Heart right ventricle (tissue), 16 donors: ENCODE measurements at regions not wholly inside any gene's neighbourhood (a gene's known extent, or its start where the extent isn't known, plus 50 kb on each side); places are given as distances from the start of the nearest gene placed in this dataset.

Experiments used
- ATAC-seq, 8 donors: fragments of 200-7000 bp; cut with Tn5 transposase; one replicate each; pipeline ENCODE4 v1.9.1; 2020; ENCODE audit warnings: mild to moderate bottlenecking in 8 of 8, moderate library complexity in 8 of 8, moderate number of reproducible peaks in 1 of 8
- DNase-seq, 2 donors: peaks; one replicate each; pipeline ENCODE4 v3.0.0-alpha.2; 2020
- H3K27ac ChIP-seq, 10 donors: fragments of 200-600 bp; sonication (generic) in 2 of 10; one replicate each; pipeline versions ENCODE4 v1.5.0 to v1.8.0; 2020 to 2022; ENCODE audit warnings: mild to moderate bottlenecking in 3 of 10
- H3K27me3 ChIP-seq, 7 donors: fragments of 200-600 bp; one replicate each; pipeline ENCODE4 v1.8.0; 2021 to 2022; ENCODE audit warnings: mild to moderate bottlenecking in 2 of 7
- H3K36me3 ChIP-seq, 9 donors: fragments of 200-600 bp; sonication (generic) in 1 of 9; one replicate each; pipeline versions ENCODE4 v1.5.0 to v1.8.0; 2020 to 2022; ENCODE audit warnings: mild to moderate bottlenecking in 2 of 9
- H3K4me1 ChIP-seq, 9 donors: fragments of 200-600 bp; sonication (generic) in 1 of 9; one replicate each; pipeline versions ENCODE4 v1.5.0 to v1.8.0; 2020 to 2022; ENCODE audit warnings: mild to moderate bottlenecking in 4 of 9
- H3K4me3 ChIP-seq, 10 donors: fragments of 200-600 bp; sonication (generic) in 2 of 10; one replicate each; pipeline versions ENCODE4 v1.5.0 to v1.8.0; 2020 to 2022; ENCODE audit warnings: mild to moderate bottlenecking in 7 of 10, moderate library complexity in 2 of 10
- H3K9me3 ChIP-seq, 11 donors: fragments of 200-600 bp in 10 of 11; sonication (generic) in 2 of 11; one replicate each; pipeline versions ENCODE4 v1.5.0 to v1.8.0; 2013 to 2022; ENCODE audit warnings: mild to moderate bottlenecking in 2 of 11, control low read depth in 1 of 11, moderate library complexity in 1 of 11
- CTCF ChIP-seq, 9 donors: fragments of 200-600 bp; sonication (generic) in 2 of 9; IDR thresholded peaks; one replicate each; pipeline versions ENCODE4 v1.5.0 to v1.8.0; 2021 to 2022; ENCODE audit warnings: antibody characterized with exemption in 9 of 9, mild to moderate bottlenecking in 5 of 9, moderate library complexity in 1 of 9
- WGBS, 2 donors: extraction: QIAGEN DNeasy Blood & Tissue Kit; methylation state at CpG; one replicate each; pipeline ENCODE4 v1.1.7; 2013; ENCODE audit warnings: inconsistent platforms in 1 of 2; 5-methylcytosine and 5-hydroxymethylcytosine counted together
- intact Hi-C, 10 donors: fragments of 100-400 bp; cut with DNase I; formaldehyde crosslinking; loops; one replicate each; pipeline versions ENCODE4 v1.11.1 to v1.14.2; 2022
- donor health status: Arrhythmogenic right ventricular cardiomyopathy.
- donor health status: ischemic (EF 13 %, LVEDD 7.1; RV severe dilation, severe dysfunction).
- donor health status: healthy with polysubstance abuse.
- donor health status: DM: no; HTN: yes; CAD: no.
- donor health status: DM: no; HTN: no; CAD: no.
- donor health status: ischemic (EF 25% LVEDD 6.9; RV normal size, moderate dysfunction).
- donor health status: ischemic (EF 25% LVEDD 5.7; RV mildly dilated, moderate dysfunction).
- donor health status: healthy.
- donor health status: DM: yes; HTN: yes; CAD: no.
- donor health status: Ischemic cardiomyopathy.
- donor health status: ischemic (EF 35%, LVEDD 5.7; RV mildly dilated, moderate dysfunction).
- donor health status: nonischemic (EF 11% LVEDD 7.7; RV severe dilation, severe dysfunction).
- donor health status: DM: yes; HTN: yes; CAD: no.
- donor health status: PGD.
- donor health status: ischemic (EF 29% LVEDD 5.4; RV normal size, mild dysfunction).
- donor health status: nonischemic (EF 23%, LVEDD 6.1; RV moderate dilation, normal function).

- WGBS, 2 donors = 82 to 83% methylated on average over 3 of the region's 3 CpGs
- H3K36me3 ChIP-seq = no peaks in the 10 kb centered on the region
- no peak for TF ChIP-seq CTCF (IDR thresholded peaks at IDR 0.05)
Observed at GRCh38 chr6:102197211-102197610, 803.7 kb downstream of the GRIK2 start.

GRCh38 chr6:102204351-102204750, 810.8 kb downstream of the GRIK2 start:
- no peak for TF ChIP-seq CTCF (IDR thresholded peaks at IDR 0.05)

More at GRCh38 chr6:102197211-102197610, 803.7 kb downstream of the GRIK2 start:
- intact Hi-C loops = no loop called here
- Histone ChIP-seq H3K4me1 (no peaks in the 10 kb centered on the region), H3K27me3 (no peaks in the 10 kb centered on the region), H3K27ac (no peak overlapping the region), H3K4me3 (no peak overlapping the region), H3K9me3 (peaks cover 0 to 70% (median 27%) of the 10 kb centered on the region in 11 donors)
- no peak for DNase-seq
- ATAC-seq = no peak

GRCh38 chr6:102215425-102215824, 821.9 kb downstream of the GRIK2 start:
- Histone ChIP-seq H3K27ac (no peak overlapping the region), H3K4me1 (no peaks in the 10 kb centered on the region), H3K27me3 (no peaks in the 10 kb centered on the region), H3K9me3 (peaks cover 0 to 3% (median 0%) of the 10 kb centered on the region in 11 donors), H3K4me3 (no peak overlapping the region), H3K36me3 (no peaks in the 10 kb centered on the region)
- TF ChIP-seq CTCF (IDR thresholded peaks at IDR 0.05) = no peak
- ATAC-seq (no peak), DNase-seq (no peak)
- WGBS, 2 donors = 72 to 76% methylated on average over 3 of the region's 3 CpGs
- intact Hi-C loops = no loop called here

More at GRCh38 chr6:102204351-102204750, 810.8 kb downstream of the GRIK2 start:
- 44 to 56% methylated on average over 3 of the region's 3 CpGs for WGBS, 2 donors
- H3K4me3 ChIP-seq = no peak overlapping the region
- no peak overlapping the region for H3K27ac ChIP-seq
- no peaks in the 10 kb centered on the region for H3K27me3 ChIP-seq
- ATAC-seq (no peak), DNase-seq (no peak)
- H3K9me3 ChIP-seq = peaks cover 0 to 22% (median 0%) of the 10 kb centered on the region in 11 donors
- no peaks in the 10 kb centered on the region for H3K36me3 ChIP-seq
- no peaks in the 10 kb centered on the region for H3K4me1 ChIP-seq
- intact Hi-C loops = no loop called here

- no peak for DNase-seq
- Histone ChIP-seq H3K27ac (no peak overlapping the region), H3K4me1 (no peaks in the 10 kb centered on the region), H3K36me3 (no peaks in the 10 kb centered on the region), H3K4me3 (no peak overlapping the region), H3K27me3 (no peaks in the 10 kb centered on the region), H3K9me3 (peaks cover 0 to 3% (median 0%) of the 10 kb centered on the region in 11 donors)
- intact Hi-C loops = no loop called here
- ATAC-seq = no peak
- WGBS, 2 donors = 88 to 91% methylated on average over 2 of the region's 2 CpGs
- no peak for TF ChIP-seq CTCF (IDR thresholded peaks at IDR 0.05)
Observed at GRCh38 chr6:102216232-102216631, 822.7 kb downstream of the GRIK2 start.
